HG03159 (cell line): ENCODE measurements at regions not wholly inside any gene's neighbourhood (a gene's known extent, or its start where the extent isn't known, plus 50 kb on each side); places are given as distances from the start of the nearest gene placed in this dataset.

Source experiments
- ATAC-seq: cut with Tn5 transposase; IDR thresholded peaks from one replicate; pipeline ENCODE4 v1.9.1; 2021; ENCODE audit warnings: mild to moderate bottlenecking, moderate library complexity; ENCODE audit not compliant: unreplicated experiment

GRCh38 chr13:77425705-77426104 is 98.8 kb upstream of the MYCBP2 start:
- no peak for ATAC-seq

GRCh38 chr13:77423296-77423695 is 96.4 kb upstream of the MYCBP2 start:
- no peak for ATAC-seq

GRCh38 chr13:77422724-77423123 is 95.8 kb upstream of the MYCBP2 start:
- no peak for ATAC-seq

DNA sequence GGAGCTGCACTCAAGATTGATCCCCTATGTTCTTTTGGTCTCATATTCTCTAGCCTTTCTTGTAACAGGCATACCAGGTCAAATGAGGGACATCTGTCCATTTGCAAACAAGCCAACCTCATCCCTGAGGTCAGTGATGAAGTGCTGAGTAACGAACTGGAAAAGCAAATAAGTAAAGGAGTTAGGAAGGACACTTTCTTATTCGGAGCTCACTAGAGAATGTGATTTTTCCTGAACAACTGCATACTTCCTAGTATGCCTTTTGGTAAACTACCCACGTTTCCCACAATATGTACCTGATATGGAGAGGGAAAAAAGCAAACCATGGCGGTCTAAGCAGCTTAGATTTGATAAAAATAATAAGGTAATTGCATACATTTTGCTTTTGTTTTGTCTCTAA is 91.0 kb upstream of the MYCBP2 start:
- no peak for ATAC-seq

DNA sequence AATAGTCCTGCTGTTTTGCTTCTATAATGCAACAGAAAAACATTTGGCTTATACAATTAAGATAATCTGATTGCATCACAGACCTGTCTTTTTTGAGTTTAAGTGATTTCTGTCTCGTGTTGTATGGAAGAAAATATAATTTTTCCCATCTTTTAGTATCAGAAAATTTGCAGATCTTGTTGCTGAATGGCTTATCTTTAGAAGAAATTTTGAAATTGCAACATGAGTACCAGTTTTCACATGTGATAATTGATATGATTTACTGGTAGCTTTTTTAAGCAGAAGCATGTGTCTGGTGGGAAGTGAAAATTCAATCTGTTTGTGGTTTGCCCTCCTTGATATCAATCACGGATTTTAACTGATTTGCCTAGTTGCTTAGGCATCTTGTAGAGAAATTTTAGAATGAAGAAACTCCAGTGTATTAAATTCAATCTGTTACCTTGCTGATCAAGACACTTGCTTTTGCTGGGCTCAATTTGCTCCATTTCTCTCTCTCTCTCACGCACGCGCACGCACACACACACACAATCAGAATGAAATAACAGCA is 89.8 kb upstream of the MYCBP2 start:
- no peak for ATAC-seq

- peak; percentile 81 for ATAC-seq
Measured at GRCh38 chr13:77415253-77416071, 88.6 kb upstream of the MYCBP2 start.

- ATAC-seq, result no peak
Measured at GRCh38 chr13:77412860-77413259, 86.0 kb upstream of the MYCBP2 start.

DNA sequence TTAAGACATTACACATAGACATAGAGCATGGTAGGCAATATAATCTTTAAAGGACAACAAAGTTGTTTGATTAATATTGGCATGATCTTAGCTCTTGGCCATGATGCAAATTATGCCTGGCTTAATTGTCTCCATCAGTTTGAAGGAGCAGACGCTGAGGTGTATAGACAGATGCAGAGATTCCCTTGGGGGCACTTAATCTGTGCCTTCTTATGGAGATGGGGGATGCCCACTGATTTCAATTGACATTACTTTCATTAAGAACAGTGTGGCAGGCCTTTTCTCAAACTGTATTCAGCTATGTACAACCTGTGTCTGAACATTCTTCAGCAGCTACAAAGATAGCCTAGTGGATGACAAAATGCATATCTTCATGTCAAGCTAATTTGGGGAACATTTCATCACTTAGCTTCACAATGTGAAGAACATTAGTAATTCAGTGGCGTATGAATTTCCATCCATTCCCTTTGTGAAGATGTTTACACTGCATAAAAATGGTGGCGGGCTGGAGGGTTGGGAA is 85.3 kb upstream of the MYCBP2 start:
- no peak for ATAC-seq

DNA sequence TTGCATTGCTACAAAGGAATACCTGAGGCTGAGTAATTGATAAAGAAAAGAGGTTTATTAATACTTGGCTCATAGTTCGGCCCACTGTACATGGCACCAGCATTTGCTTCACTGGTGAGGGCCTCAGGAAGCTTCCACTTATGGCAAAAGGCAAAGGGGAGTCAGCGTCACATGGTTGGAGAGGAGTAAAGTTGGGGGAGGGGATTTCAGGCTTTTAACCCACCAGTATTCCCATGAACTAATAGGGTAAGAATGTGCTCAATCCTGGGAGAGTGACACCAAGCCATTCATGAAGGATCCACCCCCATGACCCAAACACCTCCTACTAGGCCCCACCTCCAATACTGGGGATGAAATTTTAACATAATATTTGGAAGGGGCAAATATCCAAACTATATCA is 82.5 kb upstream of the MYCBP2 start:
- no peak for ATAC-seq

DNA sequence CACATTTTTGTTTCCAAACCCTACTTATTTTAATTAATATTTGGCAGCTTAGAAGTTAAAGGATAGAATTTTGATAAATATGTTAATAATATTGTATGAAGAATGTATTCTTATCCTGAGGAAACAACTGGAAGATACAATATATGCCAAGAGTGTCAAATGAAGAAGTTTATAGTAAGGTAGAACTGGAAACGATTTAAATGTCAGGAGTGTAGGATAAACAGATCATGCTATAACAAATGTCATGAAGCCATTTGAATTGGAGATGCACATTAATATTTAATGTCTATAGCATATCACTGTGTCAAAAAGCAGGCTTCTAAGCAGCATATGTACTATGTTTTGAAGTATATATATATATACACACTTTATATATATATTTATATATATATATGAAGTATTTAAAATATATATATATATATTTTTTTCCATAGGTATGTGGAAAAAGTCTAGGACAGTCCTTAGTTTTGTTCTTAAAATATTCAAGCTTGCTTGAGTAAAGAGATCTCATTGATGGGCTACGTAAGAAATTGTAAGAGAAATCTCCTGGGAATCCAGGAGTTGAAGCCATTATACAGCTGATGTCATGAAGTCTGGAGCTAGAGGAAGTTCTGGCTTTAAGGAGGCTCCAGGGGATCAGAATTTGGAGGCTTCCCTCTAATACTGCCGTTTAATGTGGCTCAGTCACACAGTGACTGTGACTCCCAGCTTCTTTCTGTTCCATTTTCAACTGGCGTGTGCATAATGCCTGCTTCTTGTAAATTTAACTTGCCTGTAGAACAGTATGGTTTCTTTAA is 79.9 kb upstream of the MYCBP2 start:
- ATAC-seq, result no peak

DNA sequence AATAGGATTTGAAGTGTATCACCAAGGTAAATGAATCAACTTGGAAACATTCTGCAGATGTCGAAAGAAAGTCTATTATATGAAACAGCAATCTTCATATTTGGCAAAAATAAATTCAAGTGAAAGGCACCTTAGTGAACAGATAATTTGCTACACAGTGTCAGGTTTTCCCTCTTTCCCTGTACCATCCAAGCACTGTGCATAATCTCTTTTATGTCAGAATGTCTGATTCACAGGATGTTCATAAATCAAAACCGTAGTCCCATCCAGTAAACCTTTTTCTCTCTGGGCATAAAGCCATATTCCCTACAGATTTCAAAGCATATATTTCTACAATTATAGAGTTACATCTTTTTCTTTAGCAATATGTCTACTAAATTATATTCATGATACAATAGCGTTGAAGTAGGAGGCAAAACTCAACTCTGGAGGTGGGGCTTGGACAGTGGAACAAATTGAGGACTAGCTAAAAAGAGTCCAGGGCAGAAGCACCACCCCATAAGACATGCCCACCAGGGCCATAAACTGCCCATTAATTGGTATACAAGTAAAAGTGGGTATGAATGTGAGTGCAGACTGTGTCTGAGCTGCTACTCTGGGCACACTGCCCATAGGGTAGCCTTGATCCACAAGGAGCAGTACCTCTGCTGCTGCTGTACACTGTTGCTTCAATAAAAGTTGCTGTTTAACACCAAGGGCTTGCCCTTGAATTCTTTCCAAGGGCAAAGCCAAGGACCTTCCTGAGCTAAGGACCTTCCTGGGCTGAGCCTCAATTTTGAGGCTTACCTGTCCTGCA is 72.1 kb upstream of the MYCBP2 start:
- ATAC-seq, result no peak

GRCh38 chr13:77397636-77398035 is 70.7 kb upstream of the MYCBP2 start:
- ATAC-seq, result no peak

GRCh38 chr13:77391475-77391874 is 64.6 kb upstream of the MYCBP2 start:
- ATAC-seq, result no peak

- no peak for ATAC-seq
Measured at GRCh38 chr13:77390391-77390790, 63.5 kb upstream of the MYCBP2 start.

- peak; percentile 76 for ATAC-seq
Measured at GRCh38 chr13:77389625-77390000, 62.7 kb upstream of the MYCBP2 start.

DNA sequence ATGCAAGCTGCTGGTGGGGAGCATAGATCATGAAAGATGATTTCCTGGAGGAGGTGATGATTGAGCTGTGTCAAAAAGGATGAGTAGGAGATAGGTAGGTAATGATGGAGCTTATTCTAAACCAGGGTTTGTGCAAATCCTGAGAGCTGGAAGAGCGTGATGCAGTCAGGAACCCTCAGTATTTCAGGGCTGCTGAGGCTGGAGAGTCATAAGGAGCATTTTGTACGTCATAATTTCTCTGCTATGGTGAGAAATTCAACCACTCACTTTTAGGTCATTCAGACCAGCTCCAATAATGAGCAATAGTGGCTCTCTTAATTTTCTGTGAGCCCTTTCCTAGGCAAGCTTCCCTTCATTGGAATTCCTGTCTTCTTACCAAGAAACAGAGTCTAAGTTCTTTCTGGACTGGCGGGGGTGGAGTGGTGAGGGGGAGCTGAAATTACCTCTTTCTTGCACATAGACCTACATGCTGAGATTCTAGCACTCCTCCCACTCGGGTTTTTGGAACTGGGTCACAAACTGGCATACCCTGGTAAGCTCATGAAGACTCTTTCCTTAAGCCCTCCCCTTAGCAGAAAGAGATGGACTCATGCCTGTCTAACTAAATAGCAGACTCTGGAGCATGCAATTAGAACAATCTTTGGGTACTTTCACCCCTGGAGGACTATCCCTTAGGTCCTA is 62.2 kb upstream of the MYCBP2 start:
- no peak for ATAC-seq

GRCh38 chr13:77387607-77388200 is 60.8 kb upstream of the MYCBP2 start:
- ATAC-seq, result no peak

- peak; percentile 43 for ATAC-seq
Measured at GRCh38 chr13:77386880-77387606, 60.1 kb upstream of the MYCBP2 start.

DNA sequence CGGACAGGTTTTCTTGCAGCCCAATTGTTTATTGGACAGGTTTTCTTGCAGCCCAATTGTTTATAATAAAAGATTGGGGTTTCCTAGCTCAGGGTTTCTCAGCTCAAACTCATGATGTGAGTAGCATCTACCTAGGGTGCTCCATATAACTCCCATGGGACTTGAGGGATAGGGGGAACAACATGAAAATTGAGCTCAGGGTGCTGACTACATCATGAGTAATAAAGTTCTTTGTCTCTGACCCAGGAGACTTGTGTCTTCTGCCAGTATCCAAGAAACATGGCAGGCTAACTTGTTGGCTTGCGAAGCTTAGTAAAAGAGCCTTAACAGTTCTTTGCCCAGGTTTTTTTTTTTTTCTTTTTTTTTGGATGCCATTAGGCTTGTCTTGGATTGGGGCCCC is 59.2 kb upstream of the MYCBP2 start:
- no peak for ATAC-seq
